ENCODE measurements at regions not wholly inside any gene's neighbourhood (a gene's known extent, or its start where the extent isn't known, plus 50 kb on each side); places are given as distances from the start of the nearest gene placed in this dataset.
A peak's percentile ranks its signal among the peaks of the same experiment; 100 is the strongest.

GRCh38 chr1:21346365-21347071 lies 56.3 kb upstream of the ECE1 start:
- DNase-seq = no peak

DNA sequence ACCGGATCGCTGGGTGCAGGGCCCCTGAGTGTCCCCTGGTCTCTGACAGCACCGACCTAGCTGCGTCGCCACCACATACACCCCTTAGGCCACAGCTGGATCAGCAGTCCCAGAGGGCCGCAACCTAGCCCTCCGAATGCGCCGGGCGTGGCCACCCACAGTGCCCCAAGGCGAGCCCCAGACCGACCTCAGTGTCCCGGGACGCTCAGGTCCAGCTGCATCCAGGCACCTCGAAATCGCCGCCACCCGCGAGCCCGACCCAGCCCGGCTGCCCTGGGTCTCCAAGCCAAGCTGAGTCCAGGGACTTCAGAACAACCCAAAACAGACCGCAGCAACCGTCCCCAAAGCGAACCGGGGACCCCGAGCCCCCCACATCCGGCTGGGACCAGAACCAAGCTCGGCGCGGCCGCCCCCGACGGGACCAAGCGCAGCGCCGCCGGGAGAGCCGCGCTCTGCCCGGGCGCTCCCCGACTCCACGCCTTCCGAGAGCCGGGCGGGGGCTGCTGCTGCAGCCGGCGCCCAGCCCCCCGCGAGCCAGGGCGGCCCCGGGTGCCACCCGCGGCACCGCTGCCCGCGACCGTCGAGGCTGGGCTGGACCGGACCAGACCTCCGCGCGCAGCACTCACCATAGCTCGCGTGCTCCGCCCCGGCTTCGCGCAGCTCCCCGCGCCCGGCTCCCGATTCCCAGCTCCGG lies 54.6 kb upstream of the ECE1 start:
- DNase-seq = no peak

DNA sequence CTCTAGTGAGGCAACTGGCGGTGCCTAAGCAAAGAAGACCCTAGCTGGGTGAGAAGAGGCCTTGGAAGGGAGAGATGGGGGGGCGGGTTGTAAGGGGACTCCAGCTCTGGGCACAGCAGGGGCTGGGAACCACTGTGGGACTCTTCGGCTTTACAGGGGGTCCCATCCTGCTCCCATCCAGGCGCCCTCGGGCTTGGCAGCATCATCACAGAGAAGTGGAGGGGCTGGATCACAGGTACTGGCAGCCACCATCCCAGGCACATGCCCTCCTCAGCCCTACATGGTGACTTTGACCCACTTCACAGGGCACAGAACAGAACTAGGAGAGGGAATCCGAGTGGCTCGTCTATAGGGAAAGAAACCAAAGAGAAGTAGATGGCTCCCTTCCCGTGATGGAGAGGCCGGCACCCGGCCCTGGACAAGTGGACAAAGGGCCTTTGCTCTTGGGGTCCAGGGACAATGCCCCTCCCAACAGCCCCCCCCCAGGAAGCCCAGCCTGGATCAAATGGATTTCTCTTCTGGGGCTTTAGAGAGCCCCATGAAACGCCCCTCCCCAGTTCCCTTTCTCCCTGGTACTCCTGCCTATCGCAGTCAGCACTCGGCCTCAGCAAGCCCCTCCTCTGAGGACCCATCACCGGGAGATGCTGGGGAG lies 54.0 kb upstream of the ECE1 start:
- DNase-seq = no peak

DNA sequence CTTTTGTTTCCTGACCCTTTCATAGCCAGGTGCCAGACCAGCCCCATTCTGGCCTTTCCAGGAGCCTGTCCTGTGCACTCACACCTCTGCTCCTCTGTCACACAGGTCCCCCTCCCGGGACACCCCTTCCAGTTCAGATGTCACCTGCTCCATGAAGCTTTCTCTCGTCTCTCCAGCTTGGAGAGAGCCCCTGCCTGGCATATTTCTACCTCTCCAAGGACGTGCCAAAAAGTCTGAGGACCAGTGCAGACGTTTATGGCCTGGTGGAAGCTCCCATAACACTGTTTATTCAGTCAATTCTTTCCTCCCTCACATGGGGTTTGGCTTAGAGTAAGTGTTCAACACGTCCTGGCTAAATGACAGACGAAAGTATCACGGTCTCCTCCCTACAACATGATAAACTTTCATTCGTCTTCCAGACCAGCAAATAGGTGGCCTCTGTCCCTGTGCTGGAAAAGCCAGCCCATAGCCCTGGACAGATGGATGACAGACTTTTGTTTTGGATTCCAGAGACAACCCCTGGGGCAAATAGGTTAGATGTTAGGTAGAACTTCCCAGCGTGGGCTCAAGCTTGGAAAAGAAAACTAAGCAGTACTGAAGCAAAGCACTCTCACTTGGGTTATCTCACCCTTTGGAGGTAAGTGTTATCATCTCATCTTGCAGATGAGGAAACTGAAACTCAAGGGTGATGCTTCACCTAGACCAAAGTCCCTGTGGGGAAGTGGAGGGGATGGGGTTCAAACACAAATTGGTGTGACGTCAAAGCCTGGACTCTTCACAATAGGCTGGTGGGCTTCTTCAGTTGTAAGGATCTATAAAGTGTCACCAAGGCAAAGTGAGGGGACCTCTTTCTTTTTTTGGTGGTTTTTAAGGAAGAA lies 52.9 kb upstream of the ECE1 start:
- peak; percentile 53 for DNase-seq

DNA sequence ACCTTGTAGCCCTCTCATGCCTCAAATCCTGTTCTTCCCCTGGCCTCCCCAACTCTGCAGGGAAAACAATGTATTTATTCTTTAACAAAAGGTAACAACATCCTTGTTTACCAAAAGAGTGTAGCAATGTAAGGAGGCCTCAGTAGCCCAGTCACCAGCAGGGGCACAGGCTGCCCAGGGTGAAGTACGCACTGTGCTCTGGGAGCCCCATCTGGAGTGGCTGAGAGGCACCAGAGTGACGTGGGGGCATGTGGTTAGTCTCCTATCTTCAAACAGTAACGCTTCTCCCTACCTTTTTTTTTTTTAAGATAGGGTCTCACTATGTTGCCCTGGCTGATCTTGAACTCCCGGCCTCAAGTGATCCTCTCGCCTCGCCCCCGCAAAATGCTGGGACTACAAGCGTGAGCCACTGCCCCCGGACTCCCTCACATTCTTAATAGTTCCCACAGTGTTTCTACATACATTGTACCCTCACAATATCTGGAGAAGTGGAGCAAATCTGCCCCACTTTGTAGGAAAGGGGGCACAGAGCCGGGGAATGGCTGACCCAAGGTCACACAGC lies 51.3 kb upstream of the ECE1 start:
- no peak for DNase-seq

DNA sequence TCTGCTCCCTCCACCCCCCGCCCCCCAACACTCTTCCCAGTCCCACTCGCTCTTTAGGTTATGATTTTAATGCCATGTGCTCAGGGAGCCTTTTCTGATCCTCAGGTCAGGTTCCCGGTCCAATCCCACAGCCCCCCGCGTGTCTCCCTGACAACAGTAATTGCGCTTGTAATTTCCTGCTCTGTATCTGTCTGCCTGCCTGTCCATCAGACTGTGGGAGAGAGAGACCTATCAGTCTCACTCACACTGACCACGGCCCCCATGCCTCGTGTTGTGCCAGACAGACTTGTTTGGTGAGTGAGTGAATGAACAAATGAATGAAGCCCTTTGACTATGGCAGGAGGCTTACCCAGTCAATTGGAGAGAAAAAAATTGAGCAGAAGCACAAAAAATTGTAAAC lies 50.8 kb upstream of the ECE1 start:
- DNase-seq = no peak

DNA sequence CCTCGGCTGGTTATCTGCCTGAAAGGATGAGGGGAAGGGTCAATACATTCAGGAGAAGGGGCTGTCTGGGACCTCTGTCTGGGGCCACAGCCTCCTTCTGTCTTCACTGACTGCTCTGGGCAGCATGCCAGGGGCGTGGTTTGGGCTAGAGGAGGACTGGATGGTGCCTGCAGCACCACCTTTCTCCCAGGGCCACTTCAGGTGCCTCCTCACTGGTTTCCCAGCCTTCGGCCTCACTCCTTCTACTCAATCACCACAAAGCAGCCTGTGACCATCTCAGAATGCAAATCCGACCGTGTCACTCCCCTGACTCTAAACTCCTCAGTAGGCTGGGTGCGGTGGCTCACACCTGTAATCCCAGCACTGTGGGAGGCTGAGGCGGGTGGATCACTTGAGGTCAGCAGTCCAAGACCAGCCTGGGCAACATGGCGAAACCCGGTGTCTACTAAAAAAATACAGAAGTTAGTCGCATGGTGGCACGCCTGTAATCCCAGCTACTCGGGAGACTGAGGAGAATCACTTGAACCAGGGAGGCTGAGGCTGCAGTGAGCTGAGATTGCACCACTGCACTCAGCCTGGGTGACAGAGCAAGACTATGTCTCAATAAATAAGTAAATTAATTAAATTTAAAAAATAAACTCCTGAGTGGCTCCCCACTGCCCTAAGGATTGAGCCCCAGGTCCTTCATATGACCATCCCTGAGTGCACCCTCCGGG lies 50.1 kb upstream of the ECE1 start:
- no peak for DNase-seq
